Dendritic cell treated with granulocyte-macrophage colony-stimulating factor and Interleukin-4, amounts not matched to agents 40 ng/mL and 50 ng/mL, for 4 days (primary cell): ENCODE measurements at regions not wholly inside any gene's neighbourhood (a gene's known extent, or its start where the extent isn't known, plus 50 kb on each side); places are given as distances from the start of the nearest gene placed in this dataset.

ENCODE experiments used
- H3K27ac Mint-ChIP-seq: one replicate; pipeline ENCODE4 v1.8.0; 2022; ENCODE audit warnings: mild to moderate bottlenecking, mixed read lengths
- H3K27me3 Mint-ChIP-seq: one replicate; pipeline ENCODE4 v1.8.0; 2022; ENCODE audit warnings: mild to moderate bottlenecking, mixed read lengths
- H3K36me3 Mint-ChIP-seq: one replicate; pipeline ENCODE4 v1.8.0; 2022; ENCODE audit warnings: low read depth, mixed read lengths
- H3K4me1 Mint-ChIP-seq: one replicate; pipeline ENCODE4 v1.8.0; 2022; ENCODE audit warnings: low read depth, mixed read lengths
- H3K4me3 Mint-ChIP-seq: one replicate; pipeline ENCODE4 v1.8.0; 2022; ENCODE audit warnings: mild to moderate bottlenecking, moderate library complexity, mixed read lengths
- H3K9me3 Mint-ChIP-seq: one replicate; pipeline ENCODE4 v1.8.0; 2022; ENCODE audit warnings: mixed read lengths
- intact Hi-C: fragments of 100-400 bp; cut with micrococcal nuclease; formaldehyde crosslinking; loops from one replicate; pipeline ENCODE4 v1.15.0; 2022

GRCh38 chr4:144338148-144338547 lies 197.6 kb upstream of the GYPA start:
- H3K36me3 Mint-ChIP-seq = no peaks in the 10 kb centered on the region
- H3K9me3 Mint-ChIP-seq = peaks cover 18% of the 10 kb centered on the region
- no peaks in the 10 kb centered on the region for H3K27me3 Mint-ChIP-seq
- H3K4me1 Mint-ChIP-seq = peaks cover 37% of the 10 kb centered on the region
- H3K4me3 Mint-ChIP-seq = no peak overlapping the region
- no peak overlapping the region for H3K27ac Mint-ChIP-seq
- intact Hi-C loops = no loop called here

- Mint-ChIP-seq H3K4me3 (no peak overlapping the region), H3K27ac (no peak overlapping the region), H3K27me3 (no peaks in the 10 kb centered on the region), H3K9me3 (peaks cover 18% of the 10 kb centered on the region), H3K36me3 (no peaks in the 10 kb centered on the region), H3K4me1 (peaks cover 37% of the 10 kb centered on the region)
- intact Hi-C loops = no loop called here
Measured at GRCh38 chr4:144338834-144339233, 198.3 kb upstream of the GYPA start.

- H3K36me3 Mint-ChIP-seq = no peaks in the 10 kb centered on the region
- intact Hi-C loops = no loop called here
- H3K4me3 Mint-ChIP-seq = no peak overlapping the region
- H3K27ac Mint-ChIP-seq = no peak overlapping the region
- peaks cover 18% of the 10 kb centered on the region for H3K9me3 Mint-ChIP-seq
- H3K27me3 Mint-ChIP-seq = no peaks in the 10 kb centered on the region
- H3K4me1 Mint-ChIP-seq = peaks cover 44% of the 10 kb centered on the region
Measured at GRCh38 chr4:144340931-144341330, 200.4 kb upstream of the GYPA start.

GRCh38 chr4:144342949-144343760 lies 202.6 kb upstream of the GYPA start:
- intact Hi-C loops = no loop called here
- Mint-ChIP-seq H3K27me3 (no peaks in the 10 kb centered on the region), H3K36me3 (no peaks in the 10 kb centered on the region), H3K4me1 (peaks cover 31% of the 10 kb centered on the region), H3K9me3 (peaks cover 18% of the 10 kb centered on the region), H3K27ac (no peak overlapping the region), H3K4me3 (no peak overlapping the region)

GRCh38 chr4:144347121-144347520 lies 206.6 kb upstream of the GYPA start:
- Mint-ChIP-seq H3K4me3 (no peak overlapping the region), H3K9me3 (no peaks in the 10 kb centered on the region), H3K27me3 (no peaks in the 10 kb centered on the region), H3K27ac (no peak overlapping the region), H3K36me3 (no peaks in the 10 kb centered on the region), H3K4me1 (peaks cover 17% of the 10 kb centered on the region)
- intact Hi-C loops = no loop called here

GRCh38 chr4:144350706-144351105 lies 210.2 kb upstream of the GYPA start:
- Mint-ChIP-seq H3K36me3 (no peaks in the 10 kb centered on the region), H3K4me1 (peaks cover 6% of the 10 kb centered on the region), H3K9me3 (no peaks in the 10 kb centered on the region), H3K4me3 (no peak overlapping the region), H3K27ac (no peak overlapping the region), H3K27me3 (peaks cover 5% of the 10 kb centered on the region)
- intact Hi-C loops = loop anchor here (10.0 kb wide), 1 partner anchor 714 kb away; no protein-coding TSS in a partner anchor

GRCh38 chr4:144351306-144351705 lies 210.8 kb upstream of the GYPA start:
- intact Hi-C loops = loop anchor here (10.0 kb wide), 1 partner anchor 713 kb away; no protein-coding TSS in a partner anchor
- Mint-ChIP-seq H3K9me3 (no peaks in the 10 kb centered on the region), H3K36me3 (no peaks in the 10 kb centered on the region), H3K4me1 (peaks cover 12% of the 10 kb centered on the region), H3K4me3 (no peak overlapping the region), H3K27me3 (peaks cover 5% of the 10 kb centered on the region), H3K27ac (no peak overlapping the region)

GRCh38 chr4:144353292-144353691 lies 212.8 kb upstream of the GYPA start:
- Mint-ChIP-seq H3K27ac (no peak overlapping the region), H3K27me3 (peaks cover 11% of the 10 kb centered on the region), H3K9me3 (no peaks in the 10 kb centered on the region), H3K4me3 (no peak overlapping the region), H3K4me1 (peaks cover 17% of the 10 kb centered on the region), H3K36me3 (no peaks in the 10 kb centered on the region)
- intact Hi-C loops = loop anchor here (10.0 kb wide), 1 partner anchor 712 kb away; no protein-coding TSS in a partner anchor

- Mint-ChIP-seq H3K4me1 (peaks cover 17% of the 10 kb centered on the region), H3K9me3 (no peaks in the 10 kb centered on the region), H3K36me3 (no peaks in the 10 kb centered on the region), H3K27ac (no peak overlapping the region), H3K4me3 (no peak overlapping the region), H3K27me3 (peaks cover 19% of the 10 kb centered on the region)
- intact Hi-C loops = loop anchor here (10.0 kb wide), 1 partner anchor 709 kb away; no protein-coding TSS in a partner anchor
Measured at GRCh38 chr4:144355811-144356757, 215.6 kb upstream of the GYPA start.

GRCh38 chr4:144356941-144357381 lies 216.4 kb upstream of the GYPA start:
- Mint-ChIP-seq H3K27ac (no peak overlapping the region), H3K27me3 (peaks cover 19% of the 10 kb centered on the region), H3K4me1 (peaks cover 17% of the 10 kb centered on the region), H3K36me3 (no peaks in the 10 kb centered on the region), H3K4me3 (no peak overlapping the region), H3K9me3 (no peaks in the 10 kb centered on the region)
- intact Hi-C loops = loop anchor here (10.0 kb wide), 1 partner anchor 708 kb away; no protein-coding TSS in a partner anchor

- no peak overlapping the region for H3K4me3 Mint-ChIP-seq
- no peak overlapping the region for H3K27ac Mint-ChIP-seq
- no peaks in the 10 kb centered on the region for H3K9me3 Mint-ChIP-seq
- intact Hi-C loops = loop anchor here (10.0 kb wide), 1 partner anchor 707 kb away; no protein-coding TSS in a partner anchor
- H3K36me3 Mint-ChIP-seq = no peaks in the 10 kb centered on the region
- peaks cover 19% of the 10 kb centered on the region for H3K27me3 Mint-ChIP-seq
- H3K4me1 Mint-ChIP-seq = peaks cover 17% of the 10 kb centered on the region
Measured at GRCh38 chr4:144357975-144358374, 217.5 kb upstream of the GYPA start.

GRCh38 chr4:144360146-144360793 lies 219.8 kb upstream of the GYPA start:
- H3K9me3 Mint-ChIP-seq = no peaks in the 10 kb centered on the region
- H3K27me3 Mint-ChIP-seq = peaks cover 14% of the 10 kb centered on the region
- no peaks in the 10 kb centered on the region for H3K36me3 Mint-ChIP-seq
- no peak overlapping the region for H3K27ac Mint-ChIP-seq
- no peak overlapping the region for H3K4me3 Mint-ChIP-seq
- intact Hi-C loops = no loop called here
- peaks cover 17% of the 10 kb centered on the region for H3K4me1 Mint-ChIP-seq

GRCh38 chr4:144362366-144362765 lies 221.8 kb upstream of the GYPA start:
- H3K9me3 Mint-ChIP-seq = no peaks in the 10 kb centered on the region
- no peaks in the 10 kb centered on the region for H3K4me1 Mint-ChIP-seq
- intact Hi-C loops = no loop called here
- H3K36me3 Mint-ChIP-seq = no peaks in the 10 kb centered on the region
- no peak overlapping the region for H3K4me3 Mint-ChIP-seq
- no peak overlapping the region for H3K27ac Mint-ChIP-seq
- peaks cover 9% of the 10 kb centered on the region for H3K27me3 Mint-ChIP-seq
